Osteocyte (in vitro differentiated cells): ENCODE measurements at regions not wholly inside any gene's neighbourhood (a gene's known extent, or its start where the extent isn't known, plus 50 kb on each side); places are given as distances from the start of the nearest gene placed in this dataset.
"Not testable (repeated sequence)": the region's sequence is repeated elsewhere in the genome, so short reads cannot be mapped to it uniquely, and the experiment has no call there.

Source experiments
- DNase-seq: peaks from one replicate; pipeline ENCODE4 v3.0.0; 2021; ENCODE audit warnings: mixed read lengths; ENCODE audit not compliant: unreplicated experiment; ENCODE audit errors: extremely low spot score
- H3K27ac Mint-ChIP-seq: one replicate; pipeline ENCODE4 v1.8.0; 2021; ENCODE audit warnings: mild to moderate bottlenecking, mixed read lengths; ENCODE audit not compliant: unreplicated experiment
- H3K27me3 Mint-ChIP-seq: one replicate; pipeline ENCODE4 v1.8.0; 2021; ENCODE audit warnings: mixed read lengths; ENCODE audit not compliant: unreplicated experiment
- H3K36me3 Mint-ChIP-seq: one replicate; pipeline ENCODE4 v1.8.0; 2021; ENCODE audit warnings: mixed read lengths; ENCODE audit not compliant: unreplicated experiment
- H3K4me1 Mint-ChIP-seq: one replicate; pipeline ENCODE4 v1.8.0; 2021; ENCODE audit warnings: mixed read lengths; ENCODE audit not compliant: unreplicated experiment
- H3K4me3 Mint-ChIP-seq: one replicate; pipeline ENCODE4 v1.8.0; 2021; ENCODE audit warnings: mild to moderate bottlenecking, moderate library complexity, mixed read lengths; ENCODE audit not compliant: unreplicated experiment
- H3K9me3 Mint-ChIP-seq: one replicate; pipeline ENCODE4 v1.8.0; 2021; ENCODE audit warnings: mixed read lengths; ENCODE audit not compliant: unreplicated experiment
- TF ChIP-seq, protein P1 (sequence below): fragments of 200-600 bp; sonication (generic); IDR thresholded peaks from 2 replicates; pipeline ENCODE4 v1.5.0; 2021; ENCODE audit warnings: antibody characterized with exemption, mild to moderate bottlenecking, moderate library complexity

DNA sequence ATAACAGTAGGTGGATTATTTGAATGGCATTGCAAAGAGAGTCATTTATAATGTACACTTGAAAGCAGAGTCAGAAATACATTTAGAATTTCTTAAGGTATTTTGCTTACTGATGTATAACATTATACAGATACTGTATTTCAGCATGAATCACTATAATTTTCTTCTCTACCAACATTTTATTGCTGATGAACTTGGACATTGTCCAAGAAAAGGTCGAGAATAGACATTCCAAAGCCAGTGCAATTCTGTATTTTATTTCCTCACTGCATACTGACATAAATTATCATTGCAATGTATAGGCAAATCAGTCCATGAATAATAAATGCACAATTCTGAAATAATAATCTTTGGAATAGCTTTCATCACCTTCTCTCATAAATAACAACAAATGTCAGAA lies 1420.0 kb upstream of the EYS start:
- H3K4me1 Mint-ChIP-seq = peaks cover 7% of the 10 kb centered on the region
- H3K27ac Mint-ChIP-seq = no peak overlapping the region
- no peaks in the 10 kb centered on the region for H3K36me3 Mint-ChIP-seq
- peaks cover 9% of the 10 kb centered on the region for H3K27me3 Mint-ChIP-seq
- H3K4me3 Mint-ChIP-seq = no peak overlapping the region
- no peak for DNase-seq
- no peaks in the 10 kb centered on the region for H3K9me3 Mint-ChIP-seq
- TF ChIP-seq, protein P1, sequence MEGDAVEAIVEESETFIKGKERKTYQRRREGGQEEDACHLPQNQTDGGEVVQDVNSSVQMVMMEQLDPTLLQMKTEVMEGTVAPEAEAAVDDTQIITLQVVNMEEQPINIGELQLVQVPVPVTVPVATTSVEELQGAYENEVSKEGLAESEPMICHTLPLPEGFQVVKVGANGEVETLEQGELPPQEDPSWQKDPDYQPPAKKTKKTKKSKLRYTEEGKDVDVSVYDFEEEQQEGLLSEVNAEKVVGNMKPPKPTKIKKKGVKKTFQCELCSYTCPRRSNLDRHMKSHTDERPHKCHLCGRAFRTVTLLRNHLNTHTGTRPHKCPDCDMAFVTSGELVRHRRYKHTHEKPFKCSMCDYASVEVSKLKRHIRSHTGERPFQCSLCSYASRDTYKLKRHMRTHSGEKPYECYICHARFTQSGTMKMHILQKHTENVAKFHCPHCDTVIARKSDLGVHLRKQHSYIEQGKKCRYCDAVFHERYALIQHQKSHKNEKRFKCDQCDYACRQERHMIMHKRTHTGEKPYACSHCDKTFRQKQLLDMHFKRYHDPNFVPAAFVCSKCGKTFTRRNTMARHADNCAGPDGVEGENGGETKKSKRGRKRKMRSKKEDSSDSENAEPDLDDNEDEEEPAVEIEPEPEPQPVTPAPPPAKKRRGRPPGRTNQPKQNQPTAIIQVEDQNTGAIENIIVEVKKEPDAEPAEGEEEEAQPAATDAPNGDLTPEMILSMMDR = no peak

- H3K4me1 Mint-ChIP-seq = peaks cover 2% of the 10 kb centered on the region
- H3K27ac Mint-ChIP-seq = no peak overlapping the region
- no peak for DNase-seq
- no peaks in the 10 kb centered on the region for H3K36me3 Mint-ChIP-seq
- TF ChIP-seq, protein P1 = no peak
- peaks cover 5% of the 10 kb centered on the region for H3K27me3 Mint-ChIP-seq
- no peak overlapping the region for H3K4me3 Mint-ChIP-seq
- H3K9me3 Mint-ChIP-seq = peaks cover 6% of the 10 kb centered on the region
Measured at GRCh38 chr6:67121115-67121514, 1414.1 kb upstream of the EYS start.

DNA sequence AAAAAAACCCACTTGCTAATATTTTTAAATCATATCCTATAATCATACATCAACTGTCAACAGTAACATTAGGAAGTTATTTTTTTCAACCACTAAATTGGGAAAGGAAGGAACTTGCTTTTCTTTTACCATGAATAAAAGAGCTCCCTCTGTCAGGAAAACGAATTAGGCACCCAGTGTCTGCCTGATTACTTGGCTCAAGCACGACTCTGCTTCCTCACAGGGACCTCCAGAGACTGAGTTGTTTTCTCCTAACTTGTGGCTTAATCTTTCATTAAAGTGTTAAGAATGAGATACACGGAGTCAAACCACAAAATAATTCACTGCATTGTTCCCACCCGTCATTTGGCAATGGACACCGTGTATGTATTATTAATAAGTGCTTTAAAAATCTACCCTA lies 1405.1 kb upstream of the EYS start:
- Mint-ChIP-seq H3K9me3 (peaks cover 8% of the 10 kb centered on the region), H3K4me1 (peaks cover 15% of the 10 kb centered on the region), H3K4me3 (no peak overlapping the region), H3K27me3 (no peaks in the 10 kb centered on the region), H3K36me3 (no peaks in the 10 kb centered on the region), H3K27ac (no peak overlapping the region)
- DNase-seq = no peak
- TF ChIP-seq, protein P1 = no peak

DNA sequence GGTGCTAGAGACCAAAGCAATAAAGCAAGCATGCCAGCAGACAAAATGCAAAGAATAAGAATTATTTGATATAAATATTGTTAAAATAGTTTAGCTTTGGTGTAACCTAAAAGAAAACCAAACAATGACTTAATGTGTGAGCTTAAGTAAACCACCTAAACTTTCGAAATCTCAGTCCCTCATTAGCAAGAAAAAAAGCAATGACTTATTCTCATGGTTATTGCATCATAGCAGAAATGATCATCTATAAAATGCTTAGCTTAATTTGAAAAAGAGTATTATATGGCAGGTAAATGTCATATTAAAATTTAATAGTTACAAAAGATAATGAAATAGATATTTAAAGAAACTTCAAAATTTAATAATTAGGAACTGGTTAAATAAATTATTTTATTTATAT lies 1395.7 kb upstream of the EYS start:
- peaks cover 9% of the 10 kb centered on the region for H3K27me3 Mint-ChIP-seq
- no peak overlapping the region for H3K4me3 Mint-ChIP-seq
- DNase-seq = no peak
- TF ChIP-seq, protein P1 = no peak
- H3K9me3 Mint-ChIP-seq = peaks cover 22% of the 10 kb centered on the region
- H3K36me3 Mint-ChIP-seq = peaks cover 2% of the 10 kb centered on the region
- no peak overlapping the region for H3K27ac Mint-ChIP-seq
- H3K4me1 Mint-ChIP-seq = no peaks in the 10 kb centered on the region

DNA sequence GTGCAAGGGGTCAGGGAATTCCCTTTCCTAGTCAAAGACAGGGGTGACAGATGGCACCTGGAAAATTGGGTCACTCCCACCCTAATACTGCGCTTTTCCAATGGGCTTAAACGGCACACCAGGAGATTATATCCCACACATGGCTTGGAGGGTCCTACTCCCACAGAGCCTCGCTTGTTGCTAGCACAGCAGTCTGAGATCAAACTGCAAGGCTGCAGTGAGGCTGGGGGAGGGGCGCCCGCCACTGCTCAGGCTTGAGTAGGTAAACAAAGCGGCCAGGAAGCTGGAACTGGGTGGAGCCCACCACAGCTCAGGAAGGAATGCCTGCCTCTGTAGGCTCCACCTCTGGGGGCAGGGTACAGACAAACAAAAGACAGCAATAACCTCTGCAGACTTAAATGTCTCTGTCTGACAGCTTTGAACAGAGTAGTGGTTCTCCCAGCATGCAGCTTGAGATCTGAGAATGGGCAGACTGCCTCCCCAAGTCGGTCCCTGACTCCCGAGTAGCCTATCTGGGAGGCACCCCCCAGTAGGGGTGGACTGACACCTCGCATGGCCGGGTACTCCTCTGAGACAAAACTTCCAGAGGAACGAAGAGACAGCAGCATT lies 1388.7 kb upstream of the EYS start:
- H3K27me3 Mint-ChIP-seq, H3K4me1 Mint-ChIP-seq, H3K9me3 Mint-ChIP-seq, H3K4me3 Mint-ChIP-seq, DNase-seq, H3K36me3 Mint-ChIP-seq, H3K27ac Mint-ChIP-seq: not testable (repeated sequence)
